Esophagus muscularis mucosa (tissue), 4 donors: ENCODE measurements at regions not wholly inside any gene's neighbourhood (a gene's known extent, or its start where the extent isn't known, plus 50 kb on each side); places are given as distances from the start of the nearest gene placed in this dataset.
A peak's percentile ranks its signal among the peaks of the same experiment; 100 is the strongest.

Experiments
- DNase-seq: peaks from one replicate; pipeline ENCODE4 v3.0.0-alpha.2; 2017; ENCODE audit errors: extremely low spot score
- H3K27ac ChIP-seq, 4 donors: fragments of 200-600 bp; sonication (generic); replicated peaks in 1 of 4; 1 replicate in 3 of 4; 2 replicates in 1 of 4; pipeline ENCODE4 v1.5.1; 2016 to 2019; ENCODE audit warnings: mild to moderate bottlenecking in 1 of 4
- H3K27me3 ChIP-seq, 4 donors: fragments of 200-600 bp; sonication (generic); one replicate each; pipeline versions ENCODE4 v1.5.1 to v1.6.0; 2016 to 2019
- H3K36me3 ChIP-seq, 4 donors: fragments of 200-600 bp; sonication (generic); one replicate each; pipeline ENCODE4 v1.5.1; 2016 to 2019
- H3K4me1 ChIP-seq, 4 donors: fragments of 200-600 bp; sonication (generic); one replicate each; pipeline ENCODE4 v1.5.1; 2016 to 2019
- H3K4me3 ChIP-seq, 4 donors: fragments of 200-600 bp; sonication (generic); 1 replicate in 2 of 4; 2 replicates in 2 of 4; pipeline ENCODE4 v1.5.1; 2016 to 2019; ENCODE audit warnings: mild to moderate bottlenecking in 4 of 4, moderate library complexity in 1 of 4
- H3K9me3 ChIP-seq, 4 donors: fragments of 200-600 bp; sonication (generic); 1 replicate in 3 of 4; 2 replicates in 1 of 4; pipeline ENCODE4 v1.5.1; 2016 to 2019
- EP300 ChIP-seq: sonication (generic); formaldehyde crosslinking; IDR thresholded peaks from one replicate; pipeline ENCODE4 v1.6.1; 2017; ENCODE audit warnings: antibody characterized with exemption
- POLR2A ChIP-seq: fragments of 450-650 bp; IDR thresholded peaks from one replicate; pipeline ENCODE4 v1.6.1; 2017; ENCODE audit warnings: antibody characterized with exemption, moderate library complexity, mild to moderate bottlenecking, low read depth
- POLR2AphosphoS5 ChIP-seq, 2 donors: sonication (generic); formaldehyde crosslinking; IDR thresholded peaks; one replicate each; pipeline ENCODE4 v1.6.1; 2017; ENCODE audit warnings: antibody characterized with exemption in 2 of 2
- WGBS: methylation state at CpG from one replicate; pipeline ENCODE4 v1.1.5; 2018; 5-methylcytosine and 5-hydroxymethylcytosine counted together
- intact Hi-C: fragments of 100-400 bp; cut with DNase I; formaldehyde crosslinking; loops from one replicate; pipeline ENCODE4 v1.15.1; 2023
- TF ChIP-seq, protein P1 (sequence below), 3 experiments: fragments of 200-600 bp in 2 of 3; fragments of 450-650 bp in 1 of 3; sonication (generic) in 2 of 3; IDR thresholded peaks; one replicate each; pipeline ENCODE4 v1.5.1; 2017 to 2019; ENCODE audit warnings: antibody characterized with exemption in 3 of 3, mild to moderate bottlenecking in 2 of 3, moderate library complexity in 1 of 3

DNA sequence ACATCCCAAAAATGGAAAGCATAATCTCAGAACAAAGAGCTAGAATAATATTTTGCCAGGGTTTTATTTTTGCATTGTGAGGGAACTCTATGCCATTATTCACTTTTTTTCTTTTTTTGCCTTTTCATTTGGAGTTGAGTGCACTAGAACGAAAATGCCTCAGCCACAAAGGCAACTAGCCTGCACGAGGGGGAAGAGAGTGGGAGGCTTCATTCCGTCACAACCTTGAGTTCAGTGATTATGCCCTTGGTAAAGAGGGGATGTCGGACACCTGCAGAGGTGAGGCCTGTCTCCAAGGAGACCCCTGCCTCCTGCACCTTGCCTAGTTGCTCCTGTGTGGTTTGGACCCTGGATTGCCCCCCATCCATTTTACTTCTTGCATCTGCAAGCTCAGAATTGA is 232.7 kb downstream of the TEX36 start:
- Histone ChIP-seq H3K27ac (no peak overlapping the region), H3K4me3 (no peak overlapping the region), H3K9me3 (no peaks in the 10 kb centered on the region), H3K36me3 (no peaks in the 10 kb centered on the region), H3K27me3 (no peaks in the 10 kb centered on the region), H3K4me1 (no peaks in the 10 kb centered on the region)
- DNase-seq, result no peak
- TF ChIP-seq, protein P1, sequence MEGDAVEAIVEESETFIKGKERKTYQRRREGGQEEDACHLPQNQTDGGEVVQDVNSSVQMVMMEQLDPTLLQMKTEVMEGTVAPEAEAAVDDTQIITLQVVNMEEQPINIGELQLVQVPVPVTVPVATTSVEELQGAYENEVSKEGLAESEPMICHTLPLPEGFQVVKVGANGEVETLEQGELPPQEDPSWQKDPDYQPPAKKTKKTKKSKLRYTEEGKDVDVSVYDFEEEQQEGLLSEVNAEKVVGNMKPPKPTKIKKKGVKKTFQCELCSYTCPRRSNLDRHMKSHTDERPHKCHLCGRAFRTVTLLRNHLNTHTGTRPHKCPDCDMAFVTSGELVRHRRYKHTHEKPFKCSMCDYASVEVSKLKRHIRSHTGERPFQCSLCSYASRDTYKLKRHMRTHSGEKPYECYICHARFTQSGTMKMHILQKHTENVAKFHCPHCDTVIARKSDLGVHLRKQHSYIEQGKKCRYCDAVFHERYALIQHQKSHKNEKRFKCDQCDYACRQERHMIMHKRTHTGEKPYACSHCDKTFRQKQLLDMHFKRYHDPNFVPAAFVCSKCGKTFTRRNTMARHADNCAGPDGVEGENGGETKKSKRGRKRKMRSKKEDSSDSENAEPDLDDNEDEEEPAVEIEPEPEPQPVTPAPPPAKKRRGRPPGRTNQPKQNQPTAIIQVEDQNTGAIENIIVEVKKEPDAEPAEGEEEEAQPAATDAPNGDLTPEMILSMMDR (IDR thresholded peaks at IDR 0.05), result no peak
- TF ChIP-seq EP300, result no peak
- TF ChIP-seq POLR2AphosphoS5 (IDR thresholded peaks at IDR 0.05), result no peak
- TF ChIP-seq POLR2A, result no peak
- 86% methylated on average over 4 of the region's 4 CpGs for WGBS
- intact Hi-C loops, result no loop called here

DNA sequence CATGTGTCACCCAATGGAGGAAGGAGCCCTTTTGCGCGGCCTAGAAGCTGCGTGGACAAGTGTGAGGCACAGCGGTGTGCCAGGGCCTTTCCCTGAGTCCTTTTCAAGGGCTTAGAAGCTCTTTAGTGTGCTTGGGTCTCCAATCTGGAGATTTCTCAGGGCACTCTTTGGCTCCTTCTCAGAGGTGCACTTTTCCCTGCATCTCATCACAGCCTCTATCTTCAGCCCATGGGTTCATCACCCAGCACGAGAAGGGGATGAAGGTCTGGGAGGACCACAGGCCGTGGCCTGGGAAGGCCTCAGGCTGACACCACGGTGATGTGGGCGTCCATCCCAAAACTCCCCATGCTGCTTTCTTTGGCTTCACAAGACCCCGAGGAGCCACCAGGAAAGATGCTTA is 233.4 kb downstream of the TEX36 start:
- TF ChIP-seq POLR2AphosphoS5 (IDR thresholded peaks at IDR 0.05) (no peak), POLR2A (no peak), EP300 (no peak)
- Histone ChIP-seq H3K4me3 (no peak overlapping the region), H3K36me3 (no peaks in the 10 kb centered on the region), H3K4me1 (no peaks in the 10 kb centered on the region), H3K9me3 (no peaks in the 10 kb centered on the region), H3K27ac (no peak overlapping the region), H3K27me3 (no peaks in the 10 kb centered on the region)
- intact Hi-C loops, result no loop called here
- 92% methylated on average over 9 of the region's 9 CpGs for WGBS
- DNase-seq, result peak; percentile 92

DNA sequence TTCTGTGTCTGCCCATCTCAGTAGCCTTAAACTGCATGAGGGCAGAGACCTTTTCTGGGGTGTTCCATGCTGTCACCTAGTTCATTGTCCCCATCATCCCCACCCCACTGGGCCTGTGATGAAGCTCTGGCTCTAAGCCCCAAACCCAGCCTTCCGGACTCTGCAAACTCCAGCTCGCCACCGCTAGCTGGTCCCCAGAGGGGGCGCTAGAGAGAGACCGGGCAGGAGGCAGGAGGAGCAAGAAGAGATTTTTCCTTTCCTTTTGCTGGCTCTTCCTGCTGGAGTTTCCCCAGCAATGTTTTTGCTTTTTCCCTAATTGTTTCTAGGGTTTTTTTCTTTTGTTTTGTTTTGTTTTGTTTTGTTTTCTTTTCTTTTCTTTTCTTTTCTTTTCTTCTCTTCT is 234.4 kb downstream of the TEX36 start:
- peaks cover 0 to 9% (median 6%) of the 10 kb centered on the region in 4 donors for H3K4me1 ChIP-seq
- no peaks in the 10 kb centered on the region for H3K27me3 ChIP-seq
- no peak overlapping the region for H3K27ac ChIP-seq
- no peak for DNase-seq
- H3K4me3 ChIP-seq, result no peak overlapping the region
- no peaks in the 10 kb centered on the region for H3K36me3 ChIP-seq
- WGBS, result 31% methylated on average over 5 of the region's 5 CpGs
- no peak for TF ChIP-seq EP300
- TF ChIP-seq, protein P1 (IDR thresholded peaks at IDR 0.05), result peak in 1 of 3 experiments; percentile 11
- intact Hi-C loops, result no loop called here
- H3K9me3 ChIP-seq, result no peaks in the 10 kb centered on the region

DNA sequence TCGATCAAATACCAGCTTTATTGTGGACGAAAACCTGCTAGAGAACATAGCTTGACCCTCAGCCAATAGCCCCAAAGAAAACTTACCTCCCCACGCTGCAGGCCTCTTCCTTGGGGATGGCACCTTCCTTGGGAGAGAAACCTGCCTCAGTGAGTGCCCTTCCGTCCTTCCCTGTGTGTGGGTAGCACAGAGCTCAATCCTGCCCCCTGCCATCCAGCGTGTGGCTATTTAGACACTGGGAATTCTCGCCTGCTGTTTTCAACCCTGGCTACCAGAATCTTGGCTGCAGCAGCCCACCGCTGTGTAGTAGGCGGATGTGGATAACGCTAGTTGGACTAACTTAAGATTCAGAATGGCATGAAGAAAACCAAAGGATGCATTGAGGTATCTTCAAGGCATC is 238.2 kb downstream of the TEX36 start:
- Histone ChIP-seq H3K9me3 (no peaks in the 10 kb centered on the region), H3K36me3 (no peaks in the 10 kb centered on the region), H3K27me3 (no peaks in the 10 kb centered on the region), H3K27ac (peak overlapping the region in 1 of 4 donors; percentile 76), H3K4me1 (peaks cover 0 to 21% (median 14%) of the 10 kb centered on the region in 4 donors), H3K4me3 (no peak overlapping the region)
- intact Hi-C loops, result no loop called here
- TF ChIP-seq POLR2AphosphoS5 (IDR thresholded peaks at IDR 0.05), result no peak
- no peak for TF ChIP-seq POLR2A
- TF ChIP-seq, protein P1 (IDR thresholded peaks at IDR 0.05), result no peak
- TF ChIP-seq EP300, result no peak
- no peak for DNase-seq
- WGBS, result 77% methylated on average over 6 of the region's 9 CpGs

DNA sequence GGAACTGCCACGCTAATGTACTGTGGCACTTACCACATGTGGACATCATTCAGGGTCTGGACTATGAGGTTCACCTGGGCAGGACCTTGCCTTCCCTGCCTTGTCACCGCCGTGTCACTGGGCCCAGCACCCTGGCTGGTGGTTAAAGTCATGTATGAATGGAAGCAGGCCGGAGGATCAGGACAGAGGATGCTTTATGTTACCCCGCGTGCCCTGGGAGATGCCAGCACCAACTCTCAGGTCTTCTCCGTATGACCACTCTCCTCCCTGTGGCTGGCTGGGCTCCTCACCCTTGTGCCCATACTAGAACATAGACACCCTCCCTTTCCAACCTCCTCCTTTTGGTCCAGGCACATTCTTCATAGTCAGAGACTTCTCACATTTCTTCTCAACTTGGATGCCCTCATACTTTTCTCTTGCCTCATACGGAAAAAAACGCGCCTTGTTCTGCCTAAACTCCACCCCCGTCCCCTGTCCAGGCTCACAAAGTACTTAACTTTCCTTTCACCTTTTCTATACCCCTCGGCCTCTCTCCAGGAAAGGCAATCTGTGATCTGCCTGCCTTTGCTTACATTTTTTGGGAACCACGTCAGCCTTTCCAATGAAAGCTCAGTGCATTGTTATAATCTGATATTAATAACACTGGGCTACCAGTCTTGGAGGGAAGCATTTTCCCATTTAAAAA is 240.0 kb downstream of the TEX36 start:
- Histone ChIP-seq H3K4me3 (no peak overlapping the region), H3K9me3 (no peaks in the 10 kb centered on the region), H3K4me1 (peaks cover 0 to 21% (median 14%) of the 10 kb centered on the region in 4 donors), H3K27ac (peak overlapping the region in 2 of 4 donors; percentile 57 to 76), H3K27me3 (no peaks in the 10 kb centered on the region), H3K36me3 (no peaks in the 10 kb centered on the region)
- 61% methylated on average over 12 of the region's 13 CpGs for WGBS
- intact Hi-C loops, result no loop called here
- peak; percentile 81 for DNase-seq
- TF ChIP-seq EP300 (no peak), POLR2AphosphoS5 (IDR thresholded peaks at IDR 0.05) (peak in 1 of 2 donors; percentile 60)

DNA sequence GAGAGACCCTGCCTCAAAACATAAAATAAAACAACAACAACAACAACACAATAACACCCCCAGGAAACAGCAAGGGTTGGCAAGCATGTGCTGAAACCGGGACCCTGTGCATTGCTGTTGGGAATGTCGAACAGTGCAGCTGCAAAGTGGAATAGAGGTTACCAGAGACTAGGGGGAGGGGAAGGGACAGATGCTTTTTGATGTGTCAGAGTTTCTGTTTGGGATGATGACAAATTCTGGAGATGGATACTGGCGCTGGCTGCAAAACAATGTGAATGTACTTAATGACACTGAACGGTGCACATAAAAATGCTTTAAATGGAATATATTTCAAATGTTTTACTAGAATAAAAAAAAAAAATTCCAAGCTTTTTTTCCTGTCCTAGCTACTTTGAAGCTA is 241.8 kb downstream of the TEX36 start:
- no peaks in the 10 kb centered on the region for H3K9me3 ChIP-seq
- no peaks in the 10 kb centered on the region for H3K27me3 ChIP-seq
- DNase-seq, result peak; percentile 70
- no peak for TF ChIP-seq POLR2AphosphoS5 (IDR thresholded peaks at IDR 0.05)
- H3K4me1 ChIP-seq, result peaks cover 0 to 21% (median 14%) of the 10 kb centered on the region in 4 donors
- intact Hi-C loops, result no loop called here
- H3K36me3 ChIP-seq, result no peaks in the 10 kb centered on the region
- 57% methylated on average over 4 of the region's 4 CpGs for WGBS
- H3K4me3 ChIP-seq, result no peak overlapping the region
- H3K27ac ChIP-seq, result no peak overlapping the region
